ENCODE measurements at regions not wholly inside any gene's neighbourhood (a gene's known extent, or its start where the extent isn't known, plus 50 kb on each side); places are given as distances from the start of the nearest gene placed in this dataset.

- DNase-seq (ENCODE audit: low read depth, low spot score), result no peak
Observed at GRCh38 chr5:174159327-174160114, 114.0 kb downstream of the NSG2 start.

DNA sequence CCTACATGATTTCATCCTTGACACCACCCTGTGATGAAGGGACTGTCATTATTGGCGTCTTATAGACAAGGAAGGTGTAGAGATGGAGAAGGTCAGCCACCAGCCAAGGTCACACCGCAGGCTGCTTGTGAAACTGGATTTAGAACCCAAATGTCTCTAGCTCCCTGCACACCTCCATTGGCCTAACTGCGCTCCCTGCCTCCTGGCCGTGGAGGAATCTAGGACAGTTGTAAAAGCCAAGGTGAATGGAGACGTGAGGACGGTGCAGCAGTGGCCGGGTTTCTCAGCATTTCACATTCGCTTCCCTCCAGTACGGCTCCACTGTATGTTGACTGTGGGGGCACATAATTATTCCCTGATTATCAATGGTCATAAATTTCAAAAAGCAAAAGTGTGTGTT is 119.9 kb downstream of the NSG2 start:
- no peak for DNase-seq (ENCODE audit: low read depth, low spot score)

GRCh38 chr5:174166231-174167079 is 120.9 kb downstream of the NSG2 start:
- DNase-seq (ENCODE audit: low read depth, low spot score), result no peak

DNA sequence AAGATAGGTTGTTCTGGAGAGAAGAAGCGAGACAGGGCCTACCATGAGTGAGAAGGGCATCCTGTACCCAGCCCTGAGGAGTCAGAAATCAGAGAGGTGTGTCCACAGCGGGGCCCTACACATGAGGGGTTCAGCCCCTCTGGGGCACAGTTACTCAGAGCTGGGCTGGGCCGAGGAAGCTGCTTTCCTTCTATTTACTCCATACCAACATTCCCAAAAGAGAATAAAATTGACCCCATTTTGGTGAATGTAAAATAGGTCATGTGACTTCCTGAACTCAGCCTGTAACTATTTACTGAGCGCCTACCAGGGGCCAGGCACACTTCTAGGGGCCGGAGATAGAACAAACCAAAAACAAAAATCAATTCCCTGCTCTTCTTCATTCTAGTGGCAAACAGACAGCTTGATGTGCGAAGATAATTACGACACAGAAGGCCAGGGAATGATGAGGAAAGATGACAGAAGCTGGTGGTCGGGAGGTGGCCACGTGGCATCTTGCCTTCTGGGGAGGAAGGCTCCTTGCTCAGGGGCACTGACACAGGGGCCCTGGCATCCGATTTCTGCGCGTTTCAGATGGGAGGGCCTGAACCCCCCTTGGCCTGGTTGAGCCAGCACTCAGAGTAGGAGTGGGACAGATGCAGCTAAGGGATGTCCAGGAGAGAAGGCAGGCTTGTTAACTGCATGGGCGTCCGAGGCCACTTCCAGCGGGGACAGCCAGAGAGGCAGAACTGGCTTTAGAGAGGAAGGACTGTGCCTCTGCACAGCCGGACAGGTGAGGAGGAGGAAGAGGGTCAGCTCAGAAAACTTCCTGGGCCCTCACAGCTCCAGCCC is 121.8 kb downstream of the NSG2 start:
- DNase-seq (ENCODE audit: low read depth, low spot score), result no peak

GRCh38 chr5:174172152-174172551 is 126.6 kb downstream of the NSG2 start:
- DNase-seq (ENCODE audit: low read depth, low spot score), result no peak

DNA sequence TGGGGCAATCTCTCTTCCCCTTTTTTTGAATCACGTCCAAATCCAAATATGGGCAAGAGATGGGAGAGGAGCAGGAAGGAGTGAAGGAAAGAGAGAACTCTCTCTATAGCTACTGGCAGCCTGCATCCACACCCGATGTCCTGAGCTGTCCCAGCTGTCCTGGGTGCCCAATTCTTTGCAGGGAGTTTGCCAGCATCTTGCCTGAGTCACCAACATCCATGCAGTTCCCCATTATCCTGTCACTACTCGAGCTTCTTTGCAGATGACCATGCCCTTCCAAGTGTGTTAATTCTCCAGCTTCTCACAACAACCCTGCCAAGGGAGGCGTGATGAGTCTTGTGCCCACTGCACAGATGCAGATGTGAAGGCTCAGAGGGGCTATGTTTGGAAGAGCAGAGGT is 127.1 kb downstream of the NSG2 start:
- DNase-seq (ENCODE audit: low read depth, low spot score), result no peak

DNA sequence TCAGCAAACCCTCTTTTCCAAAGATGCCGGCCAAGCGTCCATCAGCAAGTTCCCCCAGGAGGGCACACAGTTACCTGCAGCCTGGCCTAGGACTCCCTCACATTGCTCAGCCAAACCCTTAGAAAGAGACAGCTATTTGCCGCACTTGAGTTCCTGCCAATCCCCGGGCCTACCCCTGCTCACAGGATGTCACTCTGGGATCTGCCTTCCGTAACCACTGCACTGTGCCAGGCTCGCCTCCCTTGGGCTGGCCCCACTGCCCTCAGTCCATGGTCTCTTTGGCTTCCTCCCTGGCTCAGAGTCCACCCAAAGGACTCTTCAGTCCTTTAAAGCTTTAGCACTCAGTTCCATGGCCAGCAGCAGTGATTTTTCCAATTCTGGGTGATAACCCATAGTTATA is 128.3 kb downstream of the NSG2 start:
- DNase-seq (ENCODE audit: low read depth, low spot score), result no peak

- no peak for DNase-seq (ENCODE audit: low read depth, low spot score)
Observed at GRCh38 chr5:174175716-174176268, 130.3 kb downstream of the NSG2 start.

DNA sequence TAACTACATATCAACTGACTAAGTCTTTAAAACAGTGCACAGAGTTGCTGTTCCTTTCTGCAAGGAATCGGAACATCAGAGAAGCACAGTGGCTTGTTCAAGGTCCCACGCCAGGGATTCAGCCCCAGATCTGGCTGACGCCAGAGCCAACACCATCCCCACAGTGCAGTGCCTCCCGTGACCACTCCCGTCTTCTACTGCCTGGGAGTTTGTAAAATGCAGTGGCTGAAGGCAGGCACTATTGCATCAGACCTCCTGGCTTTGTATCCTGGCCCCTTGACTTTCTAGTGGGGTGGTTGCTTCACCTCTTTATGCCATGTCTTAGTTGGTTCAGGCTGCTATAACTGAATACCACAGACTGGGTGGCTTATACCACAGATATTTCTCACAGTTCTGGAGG is 131.0 kb downstream of the NSG2 start:
- no peak for DNase-seq (ENCODE audit: low read depth, low spot score)

- no peak for DNase-seq (ENCODE audit: low read depth, low spot score)
Observed at GRCh38 chr5:174177531-174177930, 132.0 kb downstream of the NSG2 start.

DNA sequence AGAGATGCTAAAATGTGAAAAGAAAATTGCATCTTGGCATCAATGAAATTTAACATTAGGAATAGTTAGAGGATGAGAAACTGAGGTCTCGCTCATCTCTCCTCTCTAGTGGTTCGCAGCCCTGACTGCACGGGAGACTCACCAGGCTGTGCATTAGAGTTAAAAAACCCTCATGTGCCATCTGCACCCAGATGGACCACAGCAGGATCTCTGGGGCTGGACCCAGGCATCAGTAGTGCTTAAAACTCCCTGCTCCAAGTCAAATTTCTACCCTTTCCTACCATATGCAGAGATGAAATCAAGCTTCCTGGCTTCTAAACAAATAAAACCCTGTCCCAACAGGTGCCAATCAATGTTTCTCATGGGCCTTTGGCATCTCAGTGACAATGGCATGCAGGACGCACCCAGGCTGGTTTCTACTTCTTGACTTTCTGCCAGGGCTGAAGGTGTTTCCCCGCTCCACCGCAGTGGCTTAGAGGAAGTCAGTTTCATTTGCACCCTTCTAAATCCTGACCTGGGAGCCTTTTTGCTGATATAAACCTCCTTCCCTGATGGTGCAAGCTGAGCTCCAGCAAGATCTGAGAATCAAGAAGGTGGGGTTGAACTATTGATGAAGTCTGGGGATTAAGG is 132.6 kb downstream of the NSG2 start:
- no peak for DNase-seq (ENCODE audit: low read depth, low spot score)

DNA sequence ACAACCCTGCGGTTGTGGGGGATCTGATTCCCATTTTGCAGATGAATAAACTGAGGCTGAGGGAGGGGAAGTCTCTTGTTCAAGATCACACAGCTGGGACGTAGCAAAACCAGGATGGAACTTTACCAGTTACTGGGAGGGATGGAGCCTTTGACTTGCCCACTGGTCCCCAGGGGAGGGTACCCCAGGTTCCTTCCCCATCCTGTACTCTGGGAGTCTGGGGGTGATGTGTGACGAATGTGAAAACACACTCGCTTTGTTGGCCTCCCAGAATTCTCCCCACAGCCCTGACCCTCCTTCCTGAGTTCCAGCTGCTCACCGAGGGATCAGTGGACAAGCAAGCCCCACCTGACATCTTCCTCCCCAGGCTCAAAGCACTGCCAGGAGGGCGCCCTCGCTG is 135.1 kb downstream of the NSG2 start:
- DNase-seq (ENCODE audit: low read depth, low spot score), result no peak

GRCh38 chr5:174182111-174182510 is 136.6 kb downstream of the NSG2 start:
- no peak for DNase-seq (ENCODE audit: low read depth, low spot score)

- DNase-seq (ENCODE audit: low read depth, low spot score), result no peak
Observed at GRCh38 chr5:174183701-174184100, 138.2 kb downstream of the NSG2 start.

DNA sequence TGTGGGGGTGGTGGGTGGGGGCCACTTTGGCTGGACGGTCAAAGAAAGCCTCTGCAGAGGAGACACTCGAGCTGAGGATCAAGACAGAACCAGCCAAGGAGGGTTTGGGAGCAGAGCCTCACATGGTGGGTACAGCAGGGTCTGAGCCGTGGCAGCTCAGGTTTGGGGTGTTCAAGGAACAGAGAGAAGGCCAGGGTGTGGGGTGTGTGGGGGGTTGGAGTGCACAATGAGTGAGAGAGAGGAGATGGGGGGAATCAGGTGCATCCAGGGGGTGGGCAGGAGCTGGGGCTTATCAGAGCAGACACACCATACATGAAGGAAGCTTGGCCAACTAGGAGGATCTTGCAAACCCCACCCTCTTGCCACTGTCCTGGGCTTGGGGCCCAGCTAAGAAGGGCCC is 140.0 kb downstream of the NSG2 start:
- DNase-seq (ENCODE audit: low read depth, low spot score), result no peak

- no peak for DNase-seq (ENCODE audit: low read depth, low spot score)
Observed at GRCh38 chr5:174186096-174186695, 140.7 kb downstream of the NSG2 start.

- no peak for DNase-seq (ENCODE audit: low read depth, low spot score)
Observed at GRCh38 chr5:174187001-174187400, 141.5 kb downstream of the NSG2 start.

DNA sequence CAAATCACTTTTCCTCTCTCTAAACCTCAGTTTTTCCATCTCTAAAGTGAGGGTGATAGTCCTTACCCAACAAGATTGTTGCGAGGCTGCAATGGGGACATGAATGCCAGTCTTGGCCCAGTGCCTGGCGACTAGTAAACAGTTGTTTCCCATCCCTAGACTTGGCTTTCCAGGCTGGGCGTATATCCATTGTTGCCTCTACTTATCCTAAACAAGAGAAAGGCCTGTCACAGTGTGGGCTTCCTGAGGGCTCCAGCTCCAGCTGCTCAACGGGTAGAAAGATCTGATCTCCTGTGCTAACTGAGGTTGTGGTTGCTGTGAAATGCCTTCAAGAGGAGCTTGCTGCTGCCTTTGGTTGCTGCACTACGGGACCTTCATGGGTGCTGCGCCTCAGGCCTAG is 142.0 kb downstream of the NSG2 start:
- DNase-seq (ENCODE audit: low read depth, low spot score), result no peak

DNA sequence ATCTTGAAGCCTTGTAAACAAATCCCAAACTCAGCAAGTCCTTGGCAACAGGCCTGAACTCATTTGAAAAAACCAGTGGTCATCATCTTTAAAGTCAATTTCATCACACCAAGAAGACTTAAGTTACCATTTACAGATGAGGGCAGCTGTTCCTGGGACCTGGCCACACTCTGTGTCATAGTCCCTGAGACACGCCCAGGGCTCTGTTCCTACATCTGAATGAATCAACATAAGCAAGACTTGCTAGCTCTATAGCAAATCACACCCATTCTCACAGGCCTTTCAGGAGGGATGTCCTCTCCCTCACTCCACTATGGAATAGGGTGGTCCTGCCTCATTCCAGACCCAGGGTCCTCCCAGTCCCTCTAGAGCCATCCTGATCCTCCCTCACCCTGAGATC is 142.8 kb downstream of the NSG2 start:
- DNase-seq (ENCODE audit: low read depth, low spot score), result no peak

DNA sequence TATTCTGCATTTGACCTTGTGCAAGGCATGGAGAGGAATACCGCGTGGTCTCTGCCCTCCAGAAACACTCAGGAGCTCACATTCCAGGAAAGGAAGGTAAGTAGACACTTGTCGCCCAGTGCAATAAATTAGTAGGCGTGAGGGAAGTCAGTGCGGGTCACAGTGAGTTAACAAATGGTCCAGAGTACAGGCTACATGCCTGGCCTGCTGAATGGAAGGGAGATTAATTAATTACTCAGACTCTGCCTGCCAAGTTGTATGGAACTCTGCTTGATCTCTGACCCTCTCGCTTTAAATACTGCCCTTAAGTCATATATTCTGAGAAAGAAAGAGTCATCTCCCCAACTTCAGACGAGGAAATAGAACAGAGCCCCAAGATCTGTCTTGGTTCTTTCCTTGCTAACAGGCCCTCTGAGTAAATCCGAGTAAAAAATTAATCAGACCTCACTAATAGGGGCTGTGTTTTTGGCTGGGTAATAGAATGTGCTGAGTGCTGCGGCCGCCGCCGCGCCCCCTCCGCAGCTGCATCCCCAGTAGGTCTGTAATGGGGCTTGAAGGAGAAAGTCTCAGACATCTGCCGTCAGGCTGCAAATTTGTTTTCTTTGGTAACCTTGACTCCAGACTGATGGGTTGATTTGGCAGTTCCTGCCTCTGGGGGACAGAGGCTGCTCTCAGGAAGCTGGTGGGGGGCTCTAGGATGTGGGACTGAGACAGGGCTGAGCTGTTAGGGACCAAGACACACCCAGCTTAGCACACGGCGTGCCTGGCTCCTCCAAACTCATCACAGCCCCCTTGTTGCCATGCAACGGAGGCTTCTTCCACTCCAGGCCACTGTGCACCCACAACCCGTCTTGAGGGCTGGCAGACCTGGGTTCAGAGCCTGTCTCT is 144.4 kb downstream of the NSG2 start:
- no peak for DNase-seq (ENCODE audit: low read depth, low spot score)

All from pulmonary artery endothelial cell (primary cell).